Type B pancreatic cell (in vitro differentiated cells): ENCODE measurements at regions not wholly inside any gene's neighbourhood (a gene's known extent, or its start where the extent isn't known, plus 50 kb on each side); places are given as distances from the start of the nearest gene placed in this dataset.
"Not testable (repeated sequence)": the region's sequence is repeated elsewhere in the genome, so short reads cannot be mapped to it uniquely, and the experiment has no call there.

ENCODE experiments used
- DNase-seq: peaks from one replicate; pipeline ENCODE4 v3.0.0; 2021; ENCODE audit warnings: mixed read lengths; ENCODE audit not compliant: unreplicated experiment; ENCODE audit errors: extremely low spot score
- H3K27ac Mint-ChIP-seq: 2 replicates; pipeline ENCODE4 v1.8.0; 2021; ENCODE audit warnings: mild to moderate bottlenecking, mixed read lengths
- H3K27me3 Mint-ChIP-seq: 2 replicates; pipeline ENCODE4 v1.8.0; 2021; ENCODE audit warnings: mixed read lengths
- H3K36me3 Mint-ChIP-seq: 2 replicates; pipeline ENCODE4 v1.8.0; 2021; ENCODE audit warnings: mixed read lengths
- H3K4me1 Mint-ChIP-seq: one replicate; pipeline ENCODE4 v1.8.0; 2021; ENCODE audit warnings: mixed read lengths; ENCODE audit not compliant: unreplicated experiment
- H3K4me3 Mint-ChIP-seq: 2 replicates; pipeline ENCODE4 v1.8.0; 2021; ENCODE audit warnings: mild to moderate bottlenecking, mixed read lengths
- H3K9me3 Mint-ChIP-seq: 2 replicates; pipeline ENCODE4 v1.8.0; 2021; ENCODE audit warnings: mixed read lengths
- TF ChIP-seq, protein P1 (sequence below): fragments of 200-600 bp; sonication (generic); conservative IDR thresholded peaks from 2 replicates; pipeline ENCODE4 v1.5.0; 2021; ENCODE audit warnings: antibody characterized with exemption, mild to moderate bottlenecking

DNA sequence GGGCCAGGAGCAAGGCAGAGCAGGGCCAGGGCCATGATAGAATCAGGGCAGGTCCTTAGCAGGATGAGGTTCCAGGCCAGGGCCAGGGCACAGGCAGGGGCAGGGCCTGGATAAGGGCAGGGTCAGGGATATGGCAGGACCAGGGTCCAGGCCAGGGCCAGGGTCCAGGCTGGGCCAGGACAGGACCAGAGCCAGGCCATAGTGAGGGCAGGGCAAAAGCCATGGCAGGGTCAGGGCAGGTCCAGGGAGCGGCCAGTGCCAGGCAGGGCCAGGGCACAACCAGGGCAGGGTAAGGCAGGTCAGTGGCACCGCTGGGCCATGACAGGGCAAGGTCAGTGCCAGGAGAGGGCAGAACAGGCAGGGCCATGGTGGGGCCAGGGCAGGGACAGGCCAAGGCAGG is 152.2 kb downstream of the LIPI start:
- Mint-ChIP-seq H3K36me3 (no peaks in the 10 kb centered on the region), H3K9me3 (peaks cover 5% of the 10 kb centered on the region), H3K27me3 (no peaks in the 10 kb centered on the region), H3K27ac (no peak overlapping the region), H3K4me1 (no peaks in the 10 kb centered on the region), H3K4me3 (no peak overlapping the region)
- TF ChIP-seq, protein P1, sequence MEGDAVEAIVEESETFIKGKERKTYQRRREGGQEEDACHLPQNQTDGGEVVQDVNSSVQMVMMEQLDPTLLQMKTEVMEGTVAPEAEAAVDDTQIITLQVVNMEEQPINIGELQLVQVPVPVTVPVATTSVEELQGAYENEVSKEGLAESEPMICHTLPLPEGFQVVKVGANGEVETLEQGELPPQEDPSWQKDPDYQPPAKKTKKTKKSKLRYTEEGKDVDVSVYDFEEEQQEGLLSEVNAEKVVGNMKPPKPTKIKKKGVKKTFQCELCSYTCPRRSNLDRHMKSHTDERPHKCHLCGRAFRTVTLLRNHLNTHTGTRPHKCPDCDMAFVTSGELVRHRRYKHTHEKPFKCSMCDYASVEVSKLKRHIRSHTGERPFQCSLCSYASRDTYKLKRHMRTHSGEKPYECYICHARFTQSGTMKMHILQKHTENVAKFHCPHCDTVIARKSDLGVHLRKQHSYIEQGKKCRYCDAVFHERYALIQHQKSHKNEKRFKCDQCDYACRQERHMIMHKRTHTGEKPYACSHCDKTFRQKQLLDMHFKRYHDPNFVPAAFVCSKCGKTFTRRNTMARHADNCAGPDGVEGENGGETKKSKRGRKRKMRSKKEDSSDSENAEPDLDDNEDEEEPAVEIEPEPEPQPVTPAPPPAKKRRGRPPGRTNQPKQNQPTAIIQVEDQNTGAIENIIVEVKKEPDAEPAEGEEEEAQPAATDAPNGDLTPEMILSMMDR = no peak
- DNase-seq = no peak

DNA sequence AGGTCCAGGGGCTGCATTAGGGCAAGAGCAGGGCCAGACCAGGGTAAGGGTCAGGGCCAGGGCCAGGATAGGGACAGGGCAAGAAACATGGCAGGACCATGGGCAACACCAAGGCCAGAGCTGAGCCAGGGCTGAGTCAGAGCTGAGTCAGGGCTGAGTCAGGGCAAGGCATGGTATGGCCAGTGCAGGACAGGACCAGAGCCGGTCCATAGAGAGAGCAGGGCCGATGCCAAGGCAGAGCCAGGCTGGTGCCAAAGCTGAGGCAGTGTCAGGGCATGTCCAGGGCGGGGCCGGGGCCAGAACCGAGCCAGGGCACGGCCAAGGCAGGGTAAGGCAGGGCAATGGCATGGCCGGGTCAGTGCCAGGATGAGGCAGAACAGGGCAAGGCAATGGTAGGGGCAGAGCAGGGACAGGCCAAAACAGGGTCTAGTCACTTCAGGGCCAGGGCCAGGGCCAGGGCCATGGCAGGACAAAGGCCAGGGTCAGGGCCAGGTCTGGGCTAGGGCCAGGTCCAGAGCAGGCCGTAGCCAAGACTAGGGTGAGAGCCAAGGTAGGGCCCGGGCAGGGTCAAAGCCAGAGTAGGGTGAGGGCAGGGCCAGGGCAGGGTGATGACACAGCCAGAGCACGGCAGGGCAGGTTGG is 152.8 kb downstream of the LIPI start:
- H3K36me3 Mint-ChIP-seq, H3K27me3 Mint-ChIP-seq, H3K4me1 Mint-ChIP-seq, H3K4me3 Mint-ChIP-seq, DNase-seq, H3K27ac Mint-ChIP-seq, H3K9me3 Mint-ChIP-seq: not testable (repeated sequence)

DNA sequence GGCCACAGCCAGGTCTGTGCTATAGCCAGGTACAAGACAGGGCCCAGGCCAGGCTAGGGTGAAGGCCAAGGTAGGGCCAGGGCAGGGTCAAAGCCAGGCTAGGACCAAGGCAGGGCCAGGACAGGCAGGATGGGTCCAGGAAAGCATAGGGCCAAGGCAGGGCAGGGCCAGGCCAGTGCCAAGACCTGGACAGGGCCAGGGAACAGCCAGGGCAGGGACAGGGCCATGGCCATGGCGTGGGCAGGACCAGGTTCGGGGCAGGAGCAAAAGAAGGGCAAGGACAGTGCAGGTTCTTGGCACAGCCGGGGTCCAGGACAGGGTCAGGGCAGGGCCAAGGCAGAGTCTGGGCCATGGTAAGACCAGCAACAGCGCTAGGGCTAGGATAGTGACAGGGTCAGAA is 153.4 kb downstream of the LIPI start:
- peaks cover 6% of the 10 kb centered on the region for H3K9me3 Mint-ChIP-seq
- no peak overlapping the region for H3K4me3 Mint-ChIP-seq
- DNase-seq = no peak
- H3K27ac Mint-ChIP-seq = no peak overlapping the region
- no peaks in the 10 kb centered on the region for H3K36me3 Mint-ChIP-seq
- H3K4me1 Mint-ChIP-seq = no peaks in the 10 kb centered on the region
- TF ChIP-seq, protein P1 = no peak
- H3K27me3 Mint-ChIP-seq = no peaks in the 10 kb centered on the region

DNA sequence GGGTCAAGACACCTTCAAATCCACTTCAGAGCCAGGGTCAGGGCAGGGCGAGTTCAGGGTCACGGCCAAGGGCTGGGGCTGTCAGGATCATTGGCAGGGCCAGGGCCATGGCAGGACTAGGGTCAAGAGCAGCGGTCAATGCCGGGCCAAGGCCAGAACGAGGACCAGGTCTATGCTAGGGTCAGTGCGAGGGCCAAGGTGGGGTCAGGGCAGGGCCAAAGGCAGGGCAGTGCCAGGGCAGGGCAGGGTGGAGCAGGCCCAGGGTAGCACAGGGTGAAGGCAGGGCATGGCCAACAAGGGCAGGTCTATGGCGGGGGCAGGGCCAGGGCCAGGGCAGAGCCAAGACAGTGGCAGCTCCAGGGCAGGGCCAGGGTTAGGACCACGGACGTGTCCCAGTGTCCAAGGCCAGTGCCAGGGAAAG is 154.0 kb downstream of the LIPI start:
- Mint-ChIP-seq H3K27ac (no peak overlapping the region), H3K9me3 (peaks cover 6% of the 10 kb centered on the region), H3K27me3 (no peaks in the 10 kb centered on the region), H3K4me3 (no peak overlapping the region), H3K36me3 (no peaks in the 10 kb centered on the region), H3K4me1 (no peaks in the 10 kb centered on the region)
- no peak for DNase-seq
- TF ChIP-seq, protein P1 = no peak

DNA sequence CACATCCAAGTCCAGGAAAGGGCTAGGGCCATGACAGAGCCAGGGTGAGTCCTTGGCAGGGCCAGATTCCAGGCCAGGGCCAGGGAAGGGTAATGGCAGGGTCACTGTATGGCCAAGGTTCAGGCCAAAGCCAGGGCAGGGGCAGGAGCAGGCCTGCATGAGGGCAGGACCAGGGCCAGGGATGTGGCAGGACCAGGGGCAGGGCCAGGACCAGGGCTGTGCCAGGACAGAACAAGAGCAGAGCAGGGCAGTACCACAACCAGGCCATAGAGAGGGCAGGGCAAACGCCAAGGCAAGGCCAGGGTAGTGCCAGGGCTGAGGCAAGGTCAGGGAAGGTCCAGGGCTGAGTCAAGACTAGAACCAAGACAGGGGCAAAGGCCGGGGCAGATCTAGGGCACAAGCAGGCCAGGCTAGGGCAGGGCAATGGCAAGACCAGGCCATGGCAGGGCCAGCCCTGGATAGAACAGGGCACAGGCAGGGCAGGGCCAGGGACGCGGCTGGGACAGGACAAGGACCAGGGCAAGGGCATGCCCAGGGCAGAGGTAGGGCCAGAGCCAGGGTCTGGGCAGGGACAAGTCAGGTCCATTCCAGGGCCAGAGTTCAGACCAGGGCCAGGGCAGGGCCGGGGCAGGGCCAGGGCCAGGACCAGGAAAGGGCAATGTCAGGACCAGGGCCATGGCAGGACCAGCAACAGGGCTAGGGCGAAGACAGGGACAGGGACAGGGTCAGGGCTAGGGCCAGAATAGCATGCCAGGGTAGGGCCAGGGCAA is 154.8 kb downstream of the LIPI start:
- DNase-seq, H3K27ac Mint-ChIP-seq, H3K27me3 Mint-ChIP-seq, H3K36me3 Mint-ChIP-seq, H3K9me3 Mint-ChIP-seq, H3K4me3 Mint-ChIP-seq, H3K4me1 Mint-ChIP-seq: not testable (repeated sequence)

DNA sequence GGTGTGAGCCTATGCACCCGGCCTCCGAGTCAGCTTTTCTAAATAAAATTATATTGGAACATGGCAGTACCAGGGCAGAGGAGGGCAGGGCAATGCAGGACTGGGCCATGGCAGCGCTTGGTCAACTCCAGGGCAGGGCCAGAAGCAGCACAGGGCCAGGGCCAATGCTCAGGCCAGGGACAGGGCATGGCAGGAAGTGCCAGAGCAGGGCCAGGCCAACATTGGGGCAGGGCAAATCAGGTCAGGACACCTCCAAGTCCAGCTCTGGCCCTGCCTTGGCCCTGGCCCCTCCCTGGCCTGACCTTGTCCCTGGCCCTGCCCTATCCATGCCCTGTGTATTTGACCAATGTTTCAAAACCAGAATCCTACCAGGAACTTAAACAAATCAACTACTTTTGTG is 156.1 kb downstream of the LIPI start:
- TF ChIP-seq, protein P1 = no peak
- Mint-ChIP-seq H3K9me3 (peaks cover 11% of the 10 kb centered on the region), H3K4me3 (no peak overlapping the region), H3K27me3 (no peaks in the 10 kb centered on the region), H3K4me1 (no peaks in the 10 kb centered on the region), H3K36me3 (no peaks in the 10 kb centered on the region), H3K27ac (no peak overlapping the region)
- DNase-seq = no peak
